HS-27A (cell line): ENCODE measurements at regions not wholly inside any gene's neighbourhood (a gene's known extent, or its start where the extent isn't known, plus 50 kb on each side); places are given as distances from the start of the nearest gene placed in this dataset.

Experiments
- DNase-seq: peaks from one replicate; pipeline ENCODE4 v3.0.0-alpha.2; 2012; ENCODE audit warnings: low read depth, missing footprints

- no peak for DNase-seq
These were observed 490.2 kb downstream of the TLL1 start for GRCh38 chr4:166363198-166363597.

GRCh38 chr4:166366012-166366411 is 493.0 kb downstream of the TLL1 start:
- DNase-seq, result no peak

GRCh38 chr4:166377578-166377977 is 504.5 kb downstream of the TLL1 start:
- no peak for DNase-seq

GRCh38 chr4:166386491-166387360 is 513.7 kb downstream of the TLL1 start:
- DNase-seq, result no peak

- no peak for DNase-seq
These were observed 518.5 kb downstream of the TLL1 start for GRCh38 chr4:166391501-166391900.

GRCh38 chr4:166399021-166399420 is 526.0 kb downstream of the TLL1 start:
- no peak for DNase-seq

- no peak for DNase-seq
These were observed 527.3 kb downstream of the TLL1 start for GRCh38 chr4:166400270-166400894.

- DNase-seq, result no peak
These were observed 540.3 kb downstream of the TLL1 start for GRCh38 chr4:166413356-166413755.

- DNase-seq, result no peak
These were observed 541.4 kb downstream of the TLL1 start for GRCh38 chr4:166414431-166414830.

- no peak for DNase-seq
These were observed 542.7 kb downstream of the TLL1 start for GRCh38 chr4:166415749-166416148.

- DNase-seq, result no peak
These were observed 548.6 kb downstream of the TLL1 start for GRCh38 chr4:166421556-166422156.

- DNase-seq, result no peak
These were observed 549.4 kb downstream of the TLL1 start for GRCh38 chr4:166422475-166422874.

GRCh38 chr4:166426300-166426863 is 553.3 kb downstream of the TLL1 start:
- DNase-seq, result no peak

- DNase-seq, result no peak
These were observed 559.1 kb downstream of the TLL1 start for GRCh38 chr4:166432125-166432524.

GRCh38 chr4:166432842-166433241 is 559.8 kb downstream of the TLL1 start:
- no peak for DNase-seq

- peak; percentile 78 for DNase-seq
These were observed 562.4 kb downstream of the TLL1 start for GRCh38 chr4:166435449-166435848.

GRCh38 chr4:166458756-166459155 is 585.7 kb downstream of the TLL1 start:
- no peak for DNase-seq

GRCh38 chr4:166459621-166460020 is 586.6 kb downstream of the TLL1 start:
- DNase-seq, result no peak

GRCh38 chr4:166460769-166461550 is 587.9 kb downstream of the TLL1 start:
- DNase-seq, result no peak

- no peak for DNase-seq
These were observed 608.0 kb downstream of the TLL1 start for GRCh38 chr4:166481055-166481454.

GRCh38 chr4:166481739-166482138 is 608.7 kb downstream of the TLL1 start:
- no peak for DNase-seq

- no peak for DNase-seq
These were observed 609.7 kb downstream of the TLL1 start for GRCh38 chr4:166482758-166483157.
